HepG2 (cell line): ENCODE measurements at regions not wholly inside any gene's neighbourhood (a gene's known extent, or its start where the extent isn't known, plus 50 kb on each side); places are given as distances from the start of the nearest gene placed in this dataset.
"Not testable (repeated sequence)": the region's sequence is repeated elsewhere in the genome, so short reads cannot be mapped to it uniquely, and the experiment has no call there.

Experiments used
- ATAC-seq: fragments of 200-7000 bp; cut with Tn5 transposase; 3 replicates; pipeline ENCODE4 v1.9.1; 2020; ENCODE audit warnings: mild to moderate bottlenecking, moderate library complexity
- BruUV-seq: library from RNA; stranded (reverse); fragments of 400-500 nt; replicated peaks from 2 replicates; lab custom pipeline; 2021; lab: Mats Ljungman, UMichigan
- CTCF ChIA-PET: fragments of 300-600 bp; formaldehyde crosslinking; extraction: SDS; loops from one replicate; lab custom pipeline; 2021; ENCODE audit warnings: low total read pairs, inconsistent platforms, low intra/inter-chr PET ratio; lab: Yijun Ruan, JAX
- POLR2A ChIA-PET: fragments of 350-600 bp; sonication (Branson Sonifier 250); formaldehyde crosslinking; loops from one replicate; lab custom pipeline; 2020; ENCODE audit warnings: antibody characterized with exemption, inconsistent platforms; lab: Yijun Ruan, JAX
- DNase-seq: peaks from one replicate; pipeline ENCODE4 v3.0.0-alpha.2; 2015; ENCODE audit warnings: low spot score
- FAIRE-seq: peaks from 3 replicates; lab custom pipeline; 2011; peaks lifted over from hg19 to GRCh38; lab: Jason Lieb, UNC
- H2AFZ ChIP-seq: one replicate; pipeline ENCODE4 v1.6.1; 2011; ENCODE audit warnings: low read length, inconsistent platforms
- H3K27ac ChIP-seq: fragments of 300-600 bp; 3 replicates; pipeline ENCODE4 v1.8.0; 2011; ENCODE audit warnings: mixed run types, mild to moderate bottlenecking, mixed read lengths, low read length, inconsistent platforms; ENCODE audit not compliant: insufficient read depth; ENCODE audit errors: extremely low read length
- H3K27me3 ChIP-seq, 2 experiments: fragments of 200-600 bp in 1 of 2; 2 replicates in 1 of 2; 3 replicates in 1 of 2; pipeline versions ENCODE4 v1.6.0 to v1.8.0; 2011; ENCODE audit warnings: low read length in 2 of 2, mild to moderate bottlenecking in 2 of 2, moderate library complexity in 2 of 2, inconsistent platforms in 1 of 2; ENCODE audit not compliant: insufficient read depth in 2 of 2, control insufficient read depth in 1 of 2
- H3K36me3 ChIP-seq, 2 experiments: fragments of 200-600 bp in 1 of 2; replicated peaks in 1 of 2; 2 replicates in 1 of 2; 3 replicates in 1 of 2; pipeline versions ENCODE4 v1.5.1 to v1.8.0; 2011; ENCODE audit warnings: low read length in 2 of 2, inconsistent platforms in 1 of 2; ENCODE audit not compliant: insufficient read depth in 2 of 2, control insufficient read depth in 1 of 2
- H3K4me1 ChIP-seq: 2 replicates; pipeline ENCODE4 v1.5.1; 2012; ENCODE audit warnings: low read length, inconsistent platforms; ENCODE audit not compliant: insufficient read depth
- H3K4me2 ChIP-seq: 2 replicates; pipeline ENCODE4 v1.6.0; 2011; ENCODE audit warnings: low read depth, low read length, inconsistent platforms
- H3K4me3 ChIP-seq, 3 experiments: fragments of 200-600 bp in 1 of 3; sonication (generic), shearing (Covaris generic) in 1 of 3; replicated peaks in 1 of 3; 2 replicates each; pipeline ENCODE4 v1.5.1; 2011 to 2016; ENCODE audit warnings: low read length in 3 of 3, inconsistent platforms in 2 of 3, low read depth in 2 of 3, mild to moderate bottlenecking in 2 of 3, control low read depth in 1 of 3, mixed read lengths in 1 of 3; ENCODE audit not compliant: insufficient read depth in 1 of 3
- H3K79me2 ChIP-seq: one replicate; pipeline ENCODE4 v1.6.1; 2011; ENCODE audit warnings: low read length, inconsistent platforms; ENCODE audit not compliant: insufficient read depth
- H3K9ac ChIP-seq: 2 replicates; pipeline ENCODE4 v1.6.0; 2011; ENCODE audit warnings: mild to moderate bottlenecking, low read depth, low read length, inconsistent platforms; ENCODE audit not compliant: insufficient read depth
- H3K9me3 ChIP-seq: 2 replicates; pipeline ENCODE4 v1.5.1; 2012; ENCODE audit warnings: mild to moderate bottlenecking, low read length
- H4K20me1 ChIP-seq: 2 replicates; pipeline ENCODE4 v1.6.0; 2011; ENCODE audit warnings: inconsistent platforms, mild to moderate bottlenecking, low read length, moderate library complexity; ENCODE audit not compliant: insufficient read depth
- HNRNPL ChIP-seq: fragments of 200-400 bp; formaldehyde crosslinking; IDR thresholded peaks from 2 replicates; pipeline ENCODE4 v1.6.1; 2017; ENCODE audit warnings: mild to moderate bottlenecking, low read depth, low read length
- SCMH1 ChIP-seq: sonication (generic); formaldehyde crosslinking; IDR thresholded peaks from 2 replicates; pipeline ENCODE4 v1.9.0; 2021; ENCODE audit warnings: missing genetic modification reagents, mild to moderate bottlenecking, borderline replicate concordance
- SMARCC2 ChIP-seq: fragments of 450-650 bp; IDR thresholded peaks from 2 replicates; pipeline ENCODE4 v1.6.1; 2017; ENCODE audit warnings: antibody characterized with exemption, mild to moderate bottlenecking
- ZMYM3 ChIP-seq: sonication (generic); formaldehyde crosslinking; IDR thresholded peaks from 2 replicates; pipeline ENCODE4 v1.5.1; 2020; ENCODE audit warnings: mild to moderate bottlenecking, missing genetic modification reagents
- WGBS: methylation state at CpG from one replicate; pipeline ENCODE4 v1.1.6; 2017; ENCODE audit warnings: low lambda C conversion rate; 5-methylcytosine and 5-hydroxymethylcytosine counted together
- in situ Hi-C: cut with HindIII; loops from 2 replicates; pipeline ENCODE4 v1.10.0; 2017; ENCODE audit warnings: low pct_unique_long_range_greater_than_20kb; ENCODE audit not compliant: extremely low pct_ligation_motif_present
- intact Hi-C: fragments of 100-400 bp; cut with micrococcal nuclease; formaldehyde crosslinking; loops from one replicate; pipeline ENCODE4 v1.10.0; 2022; ENCODE audit not compliant: unreplicated experiment

GRCh38 chr6:110541701-110542309 lies 65.4 kb upstream of the SLC22A16 start:
- Histone ChIP-seq H3K4me1 (peaks cover 65% of the 10 kb centered on the region), H4K20me1 (no peaks in the 10 kb centered on the region), H2AFZ (no peak overlapping the region)
- in situ Hi-C loops = no loop called here
- CTCF ChIA-PET = no interaction called here
- FAIRE-seq = no peak
- TF ChIP-seq SMARCC2 = no peak
- 0 out of 2 replicates have a peak, but pooled peaks have one; percentile 35 for TF ChIP-seq HNRNPL
- no peak for TF ChIP-seq SCMH1 (CRISPR knock-in tag)
- TF ChIP-seq, all 625 proteins: peak for 1
- Histone ChIP-seq H3K4me3 (no peak overlapping the region), H3K27me3 (no peaks in the 10 kb centered on the region), H3K4me2 (no peak overlapping the region), H3K79me2 (no peaks in the 10 kb centered on the region), H3K36me3 (no peaks in the 10 kb centered on the region), H3K9me3 (peaks cover 7% of the 10 kb centered on the region), H3K27ac (no peak overlapping the region), H3K9ac (no peak overlapping the region)
- POLR2A ChIA-PET = interaction anchor here (1.2 kb wide), 1 partner anchor 13 kb away, joined by 3 read pairs; no protein-coding TSS in a partner anchor
- ATAC-seq (no peak), DNase-seq (no peak)
- intact Hi-C loops = no loop called here
- BruUV-seq = no TSS peak
- WGBS = 92% methylated on average over 5 of the region's 5 CpGs

GRCh38 chr6:110539277-110540019 lies 63.0 kb upstream of the SLC22A16 start:
- ATAC-seq, BruUV-seq, H3K4me3 ChIP-seq, H3K79me2 ChIP-seq, CTCF ChIA-PET, H3K9ac ChIP-seq, H4K20me1 ChIP-seq, H3K27ac ChIP-seq, H3K36me3 ChIP-seq, FAIRE-seq, in situ Hi-C loops, intact Hi-C loops, DNase-seq, H3K27me3 ChIP-seq, H3K9me3 ChIP-seq, H3K4me2 ChIP-seq, H2AFZ ChIP-seq: not testable (repeated sequence)
- 98% methylated on average over 4 of the region's 4 CpGs for WGBS
- POLR2A ChIA-PET = interaction anchor here (2.0 kb wide), 1 partner anchor 26 kb away, joined by 6 read pairs; no protein-coding TSS in a partner anchor
- H3K4me1 ChIP-seq = peaks cover 59% of the 10 kb centered on the region
- TF ChIP-seq ZMYM3 (CRISPR knock-in tag) = 0 out of 2 replicates have a peak, but pooled peaks have one; percentile 47
